Activated CD4-positive, alpha-beta T cell treated with anti-CD3 and anti-CD28 coated beads, Interleukin-2, amount 50 U/mL, for 16 hours (primary cell): ENCODE measurements at regions not wholly inside any gene's neighbourhood (a gene's known extent, or its start where the extent isn't known, plus 50 kb on each side); places are given as distances from the start of the nearest gene placed in this dataset.

ENCODE experiments used
- DNase-seq: peaks from one replicate; pipeline ENCODE4 v3.0.0-alpha.2; 2020

DNA sequence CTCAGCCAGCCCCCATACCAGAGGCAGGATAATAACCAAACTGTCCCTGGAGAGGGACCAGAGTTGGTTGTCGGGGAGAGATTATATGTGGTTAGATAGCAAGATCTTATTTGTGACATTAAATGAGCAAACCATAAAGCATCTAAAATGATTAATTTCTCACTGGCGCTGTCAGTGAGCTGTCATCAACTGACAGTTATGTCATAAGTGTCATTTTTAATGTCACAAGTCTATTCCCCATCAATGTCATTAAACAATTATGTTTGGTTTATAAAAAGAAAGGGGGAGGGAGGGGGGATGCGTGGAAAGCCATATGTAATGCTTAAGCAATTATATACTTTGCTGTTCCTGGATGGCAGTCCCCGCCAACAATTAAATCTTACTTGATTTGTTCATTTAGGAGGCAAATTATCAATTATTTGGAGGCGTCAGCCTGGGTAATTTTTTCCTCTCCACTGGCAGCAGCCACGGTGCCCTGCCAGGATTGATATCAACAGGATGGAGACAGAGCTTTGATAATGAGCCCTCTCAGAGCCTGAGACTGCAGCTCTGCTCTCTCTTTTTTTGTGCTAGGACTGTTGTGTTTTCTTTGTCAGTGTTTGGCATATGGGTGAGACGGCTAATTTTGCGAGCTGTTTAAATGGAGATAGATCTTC lies 333.6 kb upstream of the CAMK1G start:
- no peak for DNase-seq

DNA sequence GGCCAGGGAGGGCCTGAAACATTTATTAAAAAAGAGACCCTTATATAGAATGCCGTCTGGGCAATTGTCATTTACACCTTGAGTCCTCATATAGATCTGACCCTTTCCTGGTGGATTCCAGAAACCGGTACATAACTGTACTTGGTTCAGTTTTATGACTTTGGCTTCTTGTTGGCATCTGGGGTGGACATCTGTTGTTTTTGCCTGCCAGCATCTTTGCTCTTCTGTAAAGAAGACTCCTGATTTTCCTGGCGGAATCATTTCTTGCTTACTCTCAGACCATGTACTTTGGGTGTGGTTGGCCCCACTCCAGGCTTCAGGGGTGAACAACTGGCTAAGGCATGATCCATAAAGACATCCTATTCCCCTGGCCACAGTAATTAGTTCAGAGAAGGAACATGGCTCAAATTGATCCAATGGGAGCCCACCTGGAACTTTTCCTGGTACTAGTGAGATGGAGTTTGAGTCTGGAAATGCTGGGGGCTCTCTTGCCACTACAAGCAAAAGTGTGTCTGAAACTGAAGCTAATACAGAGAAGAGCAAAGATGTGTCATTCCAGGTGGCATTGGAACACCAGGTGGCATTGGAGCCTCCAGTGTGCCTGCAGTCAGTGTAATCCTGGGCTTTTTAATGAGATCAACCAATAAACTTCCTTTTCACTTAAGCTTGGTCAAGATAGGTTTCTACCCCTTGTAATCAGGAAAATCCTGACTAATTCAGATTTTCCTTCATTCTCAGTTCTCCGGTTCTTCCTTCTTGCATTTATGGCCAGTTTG lies 332.5 kb upstream of the CAMK1G start:
- no peak for DNase-seq

DNA sequence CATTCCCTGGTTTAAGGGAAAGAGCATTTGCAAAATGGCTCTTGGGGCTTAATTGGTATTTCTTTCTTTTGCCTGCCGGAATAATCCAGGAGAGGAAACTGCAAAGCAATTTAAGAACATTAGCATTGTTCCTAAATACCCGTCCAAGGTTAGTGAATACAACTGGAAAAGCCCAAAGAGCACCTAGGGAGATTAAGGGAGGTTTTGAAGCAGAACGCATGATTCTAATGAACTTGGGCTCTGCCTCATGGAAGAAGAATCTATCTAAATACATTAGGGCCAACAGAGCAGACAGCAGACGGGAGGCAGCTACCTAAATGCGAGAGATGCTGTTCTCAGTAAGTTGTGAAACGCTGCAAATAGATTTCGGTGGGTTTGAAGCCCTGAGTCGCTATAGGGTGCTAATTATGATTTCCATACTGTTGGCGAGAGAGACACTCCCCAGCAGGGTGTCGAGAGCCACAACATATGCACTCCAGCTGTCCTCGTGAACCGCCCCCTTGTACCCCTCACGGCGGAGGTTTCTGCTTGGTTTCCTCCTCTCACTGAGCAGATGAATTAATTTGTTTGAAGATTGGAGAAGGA lies 326.7 kb upstream of the CAMK1G start:
- no peak for DNase-seq

DNA sequence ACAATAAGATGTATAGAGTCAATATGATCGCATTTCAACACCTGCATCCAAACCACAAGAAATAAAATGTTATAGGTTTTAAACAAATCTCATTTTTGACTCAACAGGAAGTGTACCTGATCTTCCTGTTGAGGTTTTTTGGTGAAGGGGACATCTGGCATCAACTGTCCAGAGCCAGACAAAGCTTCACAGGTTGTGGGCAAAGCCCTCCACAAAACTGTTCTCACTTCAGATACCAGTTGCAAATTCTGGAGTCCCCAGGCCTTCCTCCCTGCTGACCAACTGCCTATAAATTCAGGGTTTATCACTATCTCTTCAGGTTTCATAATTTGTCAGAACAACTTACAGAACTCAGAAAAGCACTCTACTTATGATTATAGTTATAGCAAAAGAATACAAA lies 326.1 kb upstream of the CAMK1G start:
- no peak for DNase-seq

DNA sequence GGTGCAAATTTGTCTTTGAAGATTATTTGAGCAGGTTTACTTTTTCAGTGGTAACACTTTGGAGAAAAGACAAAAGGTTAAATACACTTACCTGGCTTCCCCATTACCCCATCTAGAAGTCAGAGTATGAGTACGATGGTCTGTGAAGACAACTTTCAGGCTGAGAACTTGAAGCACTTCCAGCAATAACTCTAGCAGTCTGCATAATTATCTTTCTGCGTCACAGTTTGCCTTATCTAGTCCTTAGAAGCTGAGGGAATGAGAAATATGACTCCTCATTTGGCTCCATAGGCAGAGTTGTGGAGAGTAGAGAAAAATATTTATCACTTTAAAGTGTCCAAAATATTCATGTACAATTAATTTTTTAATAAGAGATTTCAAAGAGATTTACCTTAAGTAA lies 323.4 kb upstream of the CAMK1G start:
- DNase-seq = no peak

DNA sequence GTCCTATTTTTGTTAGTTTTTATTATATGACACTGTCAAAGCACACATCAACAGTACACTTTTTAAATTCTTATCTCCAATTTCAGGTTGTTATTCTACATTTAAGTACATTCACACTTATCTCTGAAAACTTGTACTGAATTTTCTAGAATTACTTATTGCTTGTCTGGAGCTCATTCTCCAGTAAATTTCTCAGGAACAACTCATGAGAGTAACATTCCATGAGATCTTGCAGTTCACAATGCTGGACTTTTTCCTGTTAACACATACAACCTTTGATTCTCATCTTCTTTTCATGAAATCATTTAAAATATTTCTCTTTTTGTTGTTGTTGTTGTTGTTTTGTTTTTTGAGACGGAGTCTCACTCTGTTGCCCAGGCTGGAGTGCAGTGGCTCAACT lies 320.9 kb upstream of the CAMK1G start:
- DNase-seq = no peak

DNA sequence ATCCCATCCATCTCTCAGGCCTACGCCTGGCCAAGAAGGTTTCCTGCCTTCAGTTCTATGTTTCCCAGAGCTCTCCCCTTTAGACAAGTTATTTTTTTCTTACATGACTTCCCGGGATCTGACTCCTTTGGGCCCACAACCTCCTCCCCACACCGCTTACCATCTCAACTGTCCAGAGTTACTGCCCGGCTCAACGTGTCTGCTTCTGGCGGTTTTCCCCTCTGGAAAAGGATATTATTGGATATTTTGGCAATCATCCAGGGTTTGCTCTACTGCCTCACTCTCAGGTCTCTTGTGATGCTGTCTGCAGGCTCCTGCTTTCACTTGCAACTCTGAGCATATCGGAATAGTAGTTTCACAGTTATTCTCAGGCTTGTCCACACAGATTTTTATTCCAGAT lies 318.2 kb upstream of the CAMK1G start:
- no peak for DNase-seq

DNA sequence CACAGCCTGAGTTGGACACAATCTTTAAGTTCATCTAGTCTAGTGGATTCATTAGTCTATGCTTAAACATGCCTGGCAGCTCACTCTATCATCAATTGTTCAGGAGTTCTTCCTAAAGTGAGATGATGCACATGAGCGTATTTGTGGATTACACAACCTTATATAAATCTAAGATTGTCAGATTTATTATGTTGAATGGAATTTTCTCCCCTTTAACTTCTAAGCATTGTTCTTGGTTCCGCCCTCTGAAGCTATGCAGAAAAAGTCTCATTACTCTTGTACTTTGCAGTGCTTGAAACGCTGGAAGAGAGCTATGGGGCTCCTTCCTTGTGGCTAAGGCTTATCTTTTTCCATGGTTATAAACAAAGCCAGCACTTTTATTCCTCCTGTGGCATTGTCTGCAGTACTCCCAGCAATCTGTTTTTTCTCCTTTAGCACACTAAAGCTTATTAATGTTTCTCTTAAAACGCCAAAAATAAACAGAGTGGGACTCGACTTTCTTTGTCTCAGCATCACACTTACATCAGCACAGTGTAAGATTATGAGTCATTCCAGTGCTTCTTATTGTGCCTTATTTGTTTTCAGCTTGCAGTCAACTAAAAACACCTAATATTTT lies 316.8 kb upstream of the CAMK1G start:
- no peak for DNase-seq

DNA sequence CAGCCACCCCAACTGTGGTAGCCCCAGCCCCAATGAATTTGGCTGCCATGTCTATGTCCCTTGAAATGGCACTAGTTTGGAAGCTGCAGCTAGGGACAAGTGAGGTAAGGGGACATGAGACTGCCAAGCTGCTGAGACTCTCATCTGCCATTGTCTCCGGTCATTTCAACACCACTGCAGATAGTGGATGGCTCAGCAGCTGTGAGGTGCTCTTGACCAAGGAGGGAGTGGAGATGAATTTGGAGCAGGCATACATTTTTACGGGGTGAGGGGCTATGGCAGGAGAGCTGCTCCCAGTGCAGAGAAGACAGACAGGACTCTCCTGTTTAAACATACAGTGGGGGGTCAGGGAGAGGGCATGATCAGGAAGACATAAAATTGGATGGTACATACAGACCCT lies 315.5 kb upstream of the CAMK1G start:
- DNase-seq = no peak

DNA sequence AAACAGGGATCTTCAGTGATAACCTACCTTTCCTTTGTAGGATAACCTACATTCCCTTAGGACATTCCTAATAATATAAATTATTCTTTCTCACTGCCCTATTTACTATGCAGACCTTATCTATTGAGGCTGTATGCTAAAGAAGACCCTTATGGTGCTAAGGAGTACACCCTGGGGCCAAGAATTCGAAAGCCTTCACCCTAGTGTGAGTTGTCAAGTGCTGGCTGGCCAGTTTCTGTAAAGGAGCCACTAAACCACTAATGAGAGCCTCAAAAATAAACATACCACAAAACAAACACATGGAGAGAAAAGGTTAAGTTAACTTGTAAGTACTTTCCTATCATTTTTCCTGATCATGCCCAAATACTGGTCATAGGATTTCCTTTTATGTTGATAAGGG lies 315.0 kb upstream of the CAMK1G start:
- DNase-seq = no peak

DNA sequence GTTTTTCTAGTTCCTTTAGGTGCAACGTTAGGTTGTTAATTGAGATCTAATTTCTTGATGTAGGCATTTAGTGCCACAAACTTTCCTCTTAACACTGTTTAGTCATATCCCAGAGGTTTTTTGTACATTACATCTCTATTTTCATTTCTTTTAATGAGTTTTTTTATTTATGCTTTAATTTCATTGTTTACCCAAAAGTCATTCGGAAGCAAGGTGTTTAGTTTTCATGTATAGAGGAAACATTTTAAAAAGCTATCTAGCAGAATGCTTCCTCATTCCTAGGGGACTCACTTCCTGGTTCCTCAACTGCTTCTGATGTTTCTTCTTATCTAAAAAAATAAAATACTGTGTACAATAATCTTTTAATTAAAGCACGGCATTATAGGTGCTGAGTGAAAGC lies 307.2 kb upstream of the CAMK1G start:
- DNase-seq = no peak

DNA sequence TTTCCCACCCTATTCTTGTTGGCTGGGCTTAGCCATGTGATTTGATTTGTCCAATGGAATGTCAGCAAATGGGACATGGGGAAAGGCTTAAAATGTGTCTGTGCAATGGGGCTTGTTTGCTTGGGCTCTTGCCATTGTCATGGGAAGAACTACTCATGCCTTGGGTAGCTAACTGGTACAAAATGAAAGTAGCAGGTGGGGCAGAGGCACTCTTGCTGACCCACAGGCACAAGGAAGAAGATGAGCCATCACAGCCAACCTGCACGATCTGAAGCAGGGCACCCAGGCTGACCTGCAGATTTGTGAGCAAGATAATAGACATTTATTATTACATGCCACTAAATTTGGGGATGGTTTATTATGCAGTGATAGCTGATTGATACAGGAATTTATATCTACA lies 305.9 kb upstream of the CAMK1G start:
- no peak for DNase-seq

DNA sequence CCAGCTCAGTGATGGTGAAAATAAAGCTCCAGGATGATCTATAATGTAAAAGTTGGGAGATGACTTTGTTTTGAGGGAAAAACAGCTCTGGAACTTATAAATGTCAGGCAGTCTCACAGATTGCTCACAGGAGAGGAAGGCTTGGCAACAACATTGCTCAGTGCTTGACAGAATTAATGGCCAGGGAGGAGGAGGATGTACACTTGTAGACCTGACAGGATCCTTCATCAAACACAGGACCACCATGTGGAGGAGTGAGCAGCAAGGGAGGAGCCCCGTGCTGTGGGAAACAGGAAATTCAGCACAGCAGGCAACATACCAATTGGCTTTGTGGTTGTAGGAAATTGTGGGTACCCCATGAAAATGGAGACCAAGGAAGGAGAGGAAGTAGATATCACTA lies 291.8 kb upstream of the CAMK1G start:
- no peak for DNase-seq

DNA sequence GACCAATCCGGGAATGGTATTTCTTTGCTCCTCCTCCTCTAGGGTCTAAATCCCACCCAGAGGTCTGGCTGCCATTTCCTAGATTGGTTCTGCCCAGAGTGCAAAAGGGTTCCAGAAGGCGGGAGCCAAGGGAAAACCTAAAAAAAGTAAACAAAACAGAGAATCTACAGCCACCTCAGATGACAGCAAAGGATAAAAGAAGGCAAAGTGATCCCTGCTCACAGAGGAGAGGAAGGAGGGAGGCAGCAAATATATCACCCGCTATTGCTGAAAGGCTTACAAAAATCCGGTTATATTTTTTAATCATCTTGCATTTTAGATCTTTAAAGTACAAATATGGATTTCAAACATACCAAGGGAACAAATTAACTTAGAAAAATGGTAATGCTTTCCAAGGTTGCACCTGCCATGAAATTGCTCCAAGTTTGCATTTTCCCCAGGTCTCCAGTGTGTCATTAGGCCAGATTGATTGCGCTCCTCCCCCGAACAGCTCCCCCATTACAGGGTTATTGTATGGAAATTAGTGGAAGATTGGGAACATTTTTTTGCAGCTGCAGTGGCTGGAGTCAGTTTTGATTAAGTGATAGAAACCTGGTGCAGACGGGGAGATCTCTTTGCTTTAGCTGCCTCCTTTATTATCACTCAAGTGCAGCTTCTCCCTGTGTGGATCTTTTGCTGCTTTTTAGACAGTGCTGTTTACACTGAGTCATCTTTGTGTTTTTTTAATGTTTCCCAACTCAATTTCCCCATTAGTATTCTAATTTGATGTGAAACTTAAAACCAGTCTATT lies 280.5 kb upstream of the CAMK1G start:
- DNase-seq = no peak

DNA sequence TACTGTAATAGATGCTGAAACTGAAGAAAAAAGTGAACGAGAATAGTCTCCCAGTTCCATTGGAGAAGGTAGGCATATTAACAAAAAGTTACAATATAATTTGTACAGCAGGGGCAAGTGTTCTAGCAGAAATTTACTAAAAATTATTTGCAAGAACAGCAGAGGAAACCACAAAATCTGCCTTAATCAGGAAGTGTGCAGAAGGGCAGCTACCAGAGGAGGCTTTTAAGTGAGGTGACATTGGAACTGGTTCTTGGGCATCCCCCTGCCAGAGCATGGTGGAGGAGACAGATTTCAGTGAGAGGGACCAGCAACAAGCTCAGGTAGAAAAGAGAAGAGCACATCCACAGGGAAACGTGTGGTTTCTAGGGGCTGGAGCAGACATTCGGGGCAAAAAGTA lies 279.3 kb upstream of the CAMK1G start:
- DNase-seq = no peak

DNA sequence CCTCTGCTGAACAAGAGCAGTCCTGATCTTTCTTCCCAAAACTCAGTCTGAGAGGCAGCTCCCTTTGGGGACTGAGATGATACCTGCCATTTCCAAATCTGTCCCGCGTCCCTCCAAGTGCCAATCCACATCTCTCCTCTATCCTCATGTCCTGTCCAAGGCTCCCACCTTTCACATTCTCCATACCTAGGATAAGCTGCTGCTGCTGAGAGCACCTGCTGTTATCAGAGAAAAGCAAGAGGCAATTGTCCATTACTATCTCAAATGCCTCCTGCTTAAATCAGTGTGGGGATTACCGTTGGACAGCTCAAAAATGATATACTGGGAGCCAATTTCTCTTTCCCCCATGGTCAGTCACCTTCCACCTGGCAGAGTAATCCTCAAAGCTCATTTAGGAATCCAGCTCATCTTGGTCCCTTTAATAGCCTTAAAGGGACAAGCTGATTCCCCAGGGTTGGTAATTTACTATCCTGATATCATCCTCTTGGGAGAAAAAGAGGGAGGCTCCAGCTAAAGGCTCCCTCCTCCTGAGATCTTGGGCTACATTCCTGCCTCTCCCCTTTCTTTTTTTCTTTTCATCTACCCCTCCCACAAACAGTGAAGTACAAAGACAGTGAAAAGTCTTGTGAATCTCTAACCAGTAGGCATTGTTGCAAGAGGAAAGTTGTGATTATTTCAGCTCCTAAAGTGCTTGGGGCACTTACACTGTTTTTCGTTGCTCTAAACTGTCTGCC lies 278.1 kb upstream of the CAMK1G start:
- no peak for DNase-seq

DNA sequence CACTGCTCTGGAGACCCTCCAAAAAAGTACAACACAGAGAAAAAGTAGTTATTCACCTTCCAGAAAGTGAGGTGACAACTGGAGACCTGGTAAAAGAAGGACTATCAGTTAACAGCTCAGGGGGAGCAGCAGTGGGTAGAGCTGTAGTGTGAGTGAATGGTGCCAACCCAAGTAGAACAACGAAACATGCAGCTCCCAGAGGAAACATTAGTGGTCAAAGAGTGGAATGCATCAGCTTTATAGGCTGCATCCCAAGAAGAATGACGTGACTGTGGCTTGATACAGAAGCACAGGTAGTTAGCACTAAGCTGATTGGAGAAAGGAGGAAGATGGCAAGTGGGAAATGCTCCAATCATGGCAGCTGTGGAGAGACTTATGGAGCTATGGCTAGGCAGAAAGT lies 275.7 kb upstream of the CAMK1G start:
- DNase-seq = no peak

DNA sequence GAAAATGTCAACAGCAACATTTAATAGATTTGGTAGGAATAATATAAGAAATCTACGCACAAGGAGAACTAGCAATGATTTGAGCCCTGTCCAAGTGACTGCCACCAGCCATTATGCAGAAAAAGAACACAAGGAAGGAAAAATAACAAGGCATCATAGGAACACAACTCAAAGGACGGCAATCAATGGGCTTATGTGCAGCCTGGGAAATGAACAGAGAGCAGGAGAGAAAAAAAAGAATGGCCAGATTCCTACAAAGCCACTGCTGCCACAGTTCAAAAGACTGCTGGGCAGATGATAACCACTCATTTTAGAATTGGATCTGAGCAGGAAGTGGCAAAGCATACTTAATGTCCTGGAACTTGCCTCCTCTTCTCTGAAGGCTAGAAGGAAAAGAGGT lies 274.3 kb upstream of the CAMK1G start:
- DNase-seq = no peak

DNA sequence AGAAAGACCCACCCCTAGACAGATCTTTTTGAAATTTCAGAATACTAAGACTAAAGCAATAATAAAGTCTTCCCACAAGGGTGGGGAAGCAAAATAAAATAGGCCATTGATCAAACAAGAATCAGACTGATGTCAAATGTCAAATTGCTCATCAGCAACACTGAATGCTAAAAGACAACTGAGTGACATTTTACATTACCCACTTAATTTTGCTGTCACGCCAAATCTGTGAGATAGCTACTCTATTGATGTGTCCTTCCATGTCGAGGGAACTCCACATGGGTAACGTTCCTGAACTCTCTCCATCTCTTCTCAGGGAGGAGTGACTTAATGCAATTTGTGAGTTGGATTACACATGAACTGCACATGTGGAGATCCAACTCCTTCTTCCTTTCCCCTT lies 271.7 kb upstream of the CAMK1G start:
- no peak for DNase-seq

DNA sequence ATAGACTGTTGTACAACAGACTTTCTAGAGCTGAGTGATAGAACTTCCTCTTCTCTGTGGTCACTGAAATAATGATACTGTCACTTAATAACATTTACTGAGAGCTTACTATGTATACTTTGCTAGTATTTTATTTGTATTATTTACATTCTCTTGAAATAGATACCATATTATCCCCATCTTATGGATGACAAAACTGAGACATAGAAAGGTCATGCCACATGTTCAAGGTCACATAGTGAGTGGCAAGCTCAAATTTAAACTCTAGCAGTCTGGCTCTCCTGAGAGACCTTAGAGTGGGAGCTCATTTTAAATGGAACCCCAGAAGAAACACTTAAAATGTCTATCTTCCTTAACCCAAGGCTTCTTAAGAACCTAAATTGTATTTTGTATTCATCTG lies 266.6 kb upstream of the CAMK1G start:
- DNase-seq = no peak

DNA sequence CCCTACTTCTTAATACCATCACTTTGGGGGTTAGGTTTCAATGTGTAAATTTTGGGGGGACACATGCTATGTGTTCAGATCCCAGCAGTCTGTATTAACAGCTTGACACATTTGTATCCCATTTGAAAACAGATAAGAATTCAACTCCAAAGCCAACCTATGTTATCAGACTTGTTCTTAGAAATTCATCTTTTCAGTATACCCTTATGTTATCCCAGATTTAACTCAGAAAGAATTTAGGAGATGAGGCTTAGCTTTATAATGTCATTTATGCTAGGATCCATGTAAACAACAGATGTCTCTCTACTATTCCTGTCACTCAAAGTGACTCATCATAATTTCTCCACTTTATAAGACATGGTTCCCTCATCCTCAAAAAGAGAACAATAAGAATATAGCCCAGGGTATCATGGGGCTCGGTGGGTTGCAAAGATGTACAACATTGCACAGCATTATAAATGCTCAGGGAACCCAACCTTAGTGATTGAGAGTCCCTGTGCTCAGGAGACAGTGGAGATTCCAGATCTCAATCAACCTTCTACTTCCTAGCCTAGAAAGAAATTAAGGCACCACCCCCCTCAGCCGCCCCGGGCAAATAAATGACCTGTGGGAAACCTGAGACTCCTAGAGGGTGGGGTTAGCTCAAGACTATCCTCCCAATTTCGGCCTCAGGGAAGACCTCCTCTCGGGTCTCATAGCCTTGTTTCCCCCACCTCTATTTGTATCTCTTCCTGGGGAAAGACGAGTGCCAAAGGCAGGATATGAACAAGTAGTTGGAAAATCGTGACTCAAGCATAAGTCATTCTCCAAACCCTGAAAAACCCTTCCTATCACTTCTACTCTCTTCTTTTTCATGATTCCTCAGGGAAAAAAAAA lies 265.1 kb upstream of the CAMK1G start:
- DNase-seq = no peak

DNA sequence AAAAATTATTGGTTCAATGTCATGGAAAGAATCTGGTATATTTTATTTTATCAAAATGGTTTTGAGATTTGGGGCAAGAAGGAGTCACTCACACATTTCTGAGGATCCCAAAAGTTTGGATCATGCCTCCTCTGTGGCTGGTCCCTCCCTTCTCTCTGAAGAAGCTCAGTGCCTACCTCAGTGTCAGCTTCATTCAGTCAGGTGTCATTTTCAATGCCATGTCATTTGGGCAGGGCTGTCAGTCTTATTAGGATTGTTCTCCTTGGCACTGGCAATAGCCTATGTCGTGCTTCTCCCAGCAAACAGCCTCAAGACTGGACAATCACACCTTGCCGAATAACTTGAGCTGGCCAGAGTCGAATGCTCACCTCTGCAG lies 264.5 kb upstream of the CAMK1G start:
- no peak for DNase-seq
